Urothelium cell line (cell line): ENCODE measurements at regions not wholly inside any gene's neighbourhood (a gene's known extent, or its start where the extent isn't known, plus 50 kb on each side); places are given as distances from the start of the nearest gene placed in this dataset.
A peak's percentile ranks its signal among the peaks of the same experiment; 100 is the strongest.

Source experiments
- DNase-seq: peaks from one replicate; pipeline ENCODE4 v3.0.0; 2011; ENCODE audit warnings: low spot score, mixed read lengths
- FAIRE-seq: peaks from 2 replicates; lab custom pipeline; 2011; peaks lifted over from hg19 to GRCh38; lab: Jason Lieb, UNC

- FAIRE-seq (no peak), DNase-seq (no peak)
Measured at GRCh38 chr3:194215392-194215791, 79.4 kb downstream of the HES1 start.

GRCh38 chr3:194218646-194219453 is 82.9 kb downstream of the HES1 start:
- FAIRE-seq (peak; percentile 13), DNase-seq (no peak)

- no peak for DNase-seq
- no peak for FAIRE-seq
Measured at GRCh38 chr3:194219826-194220410, 84.0 kb downstream of the HES1 start.

- FAIRE-seq: no peak
Measured at GRCh38 chr3:194220901-194221326, 85.0 kb downstream of the HES1 start.

GRCh38 chr3:194221336-194221735 is 85.4 kb downstream of the HES1 start:
- FAIRE-seq (no peak), DNase-seq (no peak)

More at GRCh38 chr3:194220901-194221326, 85.0 kb downstream of the HES1 start:
- DNase-seq: no peak

GRCh38 chr3:194223951-194224350 is 88.0 kb downstream of the HES1 start:
- DNase-seq (no peak), FAIRE-seq (no peak)

GRCh38 chr3:194224471-194225417 is 88.8 kb downstream of the HES1 start:
- FAIRE-seq: no peak
- DNase-seq: no peak

GRCh38 chr3:194225418-194225812 is 89.5 kb downstream of the HES1 start:
- FAIRE-seq (no peak), DNase-seq (no peak)

- no peak for FAIRE-seq
- DNase-seq: no peak
Measured at GRCh38 chr3:194225988-194226663, 90.2 kb downstream of the HES1 start.

- DNase-seq (no peak), FAIRE-seq (no peak)
Measured at GRCh38 chr3:194231929-194232832, 96.2 kb downstream of the HES1 start.

GRCh38 chr3:194233150-194233549 is 97.2 kb downstream of the HES1 start:
- DNase-seq: no peak
- FAIRE-seq: no peak

GRCh38 chr3:194235160-194235559 is 99.2 kb downstream of the HES1 start:
- no peak for DNase-seq
- FAIRE-seq: no peak

- DNase-seq (no peak), FAIRE-seq (no peak)
Measured at GRCh38 chr3:194237110-194237509, 101.2 kb downstream of the HES1 start.

GRCh38 chr3:194240766-194241165 is 104.8 kb downstream of the HES1 start:
- FAIRE-seq (no peak), DNase-seq (no peak)

GRCh38 chr3:194243172-194243837 is 107.4 kb downstream of the HES1 start:
- no peak for DNase-seq

GRCh38 chr3:194244167-194244566 is 107.0 kb downstream of the CPN2 start:
- FAIRE-seq (no peak), DNase-seq (no peak)

More at GRCh38 chr3:194243172-194243837, 107.4 kb downstream of the HES1 start:
- FAIRE-seq: no peak

- no peak for DNase-seq
- no peak for FAIRE-seq
Measured at GRCh38 chr3:194245474-194245873, 105.7 kb downstream of the CPN2 start.

GRCh38 chr3:194245975-194246561 is 105.1 kb downstream of the CPN2 start:
- DNase-seq: no peak
- FAIRE-seq: no peak
